NCI-H1105 (cell line): ENCODE measurements at regions not wholly inside any gene's neighbourhood (a gene's known extent, or its start where the extent isn't known, plus 50 kb on each side); places are given as distances from the start of the nearest gene placed in this dataset.
A peak's percentile ranks its signal among the peaks of the same experiment; 100 is the strongest.

Source experiments
- DNase-seq: peaks from one replicate; lab custom pipeline; 2025; lab: John Stamatoyannopoulos, UW

DNA sequence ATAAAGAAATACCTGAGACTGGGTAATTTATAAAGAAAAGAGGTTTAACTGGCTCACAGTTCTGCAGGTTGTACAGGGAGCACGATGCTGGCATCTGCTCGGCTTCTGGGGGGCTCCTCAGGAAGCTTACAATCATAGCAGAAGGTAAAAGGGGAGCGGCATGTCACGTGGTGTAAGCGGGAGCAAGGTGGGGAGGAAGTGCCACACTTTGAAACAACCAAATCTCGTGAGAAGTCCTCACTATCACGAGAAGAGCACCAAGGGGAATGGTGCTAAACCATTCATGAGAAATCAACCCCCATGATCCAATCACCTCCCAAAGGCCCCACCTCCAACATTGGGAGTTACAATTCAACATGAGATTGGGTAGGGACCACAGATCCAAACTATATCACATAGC is 67.7 kb downstream of the AKR1B1 start:
- no peak for DNase-seq

GRCh38 chr7:134388336-134389019 is 70.4 kb downstream of the AKR1B1 start:
- DNase-seq: no peak

GRCh38 chr7:134378562-134378961 is 61.8 kb upstream of the SLC35B4 start:
- no peak for DNase-seq

DNA sequence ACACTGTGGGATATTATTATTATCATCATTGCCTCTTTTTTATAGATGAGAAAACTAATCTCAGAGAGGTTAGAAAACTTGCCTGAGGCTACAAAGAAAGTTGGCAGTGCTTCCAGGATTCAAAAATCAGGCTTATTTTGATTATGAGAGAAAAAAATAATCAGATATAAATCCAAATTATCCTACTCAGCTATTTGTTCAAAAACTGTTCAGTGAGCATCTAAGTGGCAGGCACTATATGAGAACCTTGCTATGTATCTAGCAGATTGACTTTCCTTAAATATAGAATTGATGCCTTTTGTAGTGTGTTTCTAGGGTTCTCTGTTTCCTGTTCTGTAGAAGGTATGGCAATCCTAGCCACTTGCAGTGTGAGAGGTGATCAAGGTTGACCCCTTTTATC is 60.0 kb upstream of the SLC35B4 start:
- no peak for DNase-seq

DNA sequence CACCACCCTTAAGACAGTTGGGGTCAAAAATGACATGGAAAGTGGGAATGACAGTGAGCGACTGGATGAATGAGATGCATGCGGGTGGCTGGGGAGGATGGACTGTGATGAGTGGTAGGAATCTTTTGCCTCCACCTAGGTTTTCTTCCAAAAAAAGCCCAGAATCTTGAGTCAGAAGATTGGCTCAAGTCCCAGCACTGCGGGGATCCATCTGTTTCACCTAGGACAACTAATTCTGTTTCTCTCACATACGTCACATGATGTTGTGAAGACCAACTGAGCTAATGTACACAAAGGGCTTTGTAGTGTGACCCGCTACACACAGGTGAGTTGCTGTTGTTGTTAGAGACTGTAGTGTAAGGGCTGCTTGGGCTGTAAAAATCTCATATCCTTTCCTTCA is 58.5 kb upstream of the SLC35B4 start:
- DNase-seq: no peak

DNA sequence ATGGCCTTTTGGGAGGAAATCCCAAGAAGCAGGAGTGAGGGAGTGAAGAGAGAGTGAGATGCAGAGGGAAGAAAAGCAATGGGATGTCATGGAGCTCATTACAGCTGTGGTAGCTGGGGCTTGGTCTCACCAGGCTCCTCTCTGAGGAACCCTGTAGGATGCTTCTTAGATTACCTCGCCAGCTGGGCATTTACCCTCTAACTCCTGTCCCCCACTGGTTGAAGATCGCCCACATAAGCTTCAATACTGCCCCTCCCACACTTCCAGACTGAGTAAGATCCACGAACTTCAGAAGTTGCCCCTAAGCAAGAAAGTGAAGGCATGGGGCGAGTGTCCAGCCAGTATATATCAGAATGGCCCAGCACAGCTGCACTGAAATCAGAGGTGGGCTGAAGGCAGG is 58.1 kb upstream of the SLC35B4 start:
- no peak for DNase-seq

- no peak for DNase-seq
Observed at GRCh38 chr7:134374291-134374690, 57.6 kb upstream of the SLC35B4 start.

DNA sequence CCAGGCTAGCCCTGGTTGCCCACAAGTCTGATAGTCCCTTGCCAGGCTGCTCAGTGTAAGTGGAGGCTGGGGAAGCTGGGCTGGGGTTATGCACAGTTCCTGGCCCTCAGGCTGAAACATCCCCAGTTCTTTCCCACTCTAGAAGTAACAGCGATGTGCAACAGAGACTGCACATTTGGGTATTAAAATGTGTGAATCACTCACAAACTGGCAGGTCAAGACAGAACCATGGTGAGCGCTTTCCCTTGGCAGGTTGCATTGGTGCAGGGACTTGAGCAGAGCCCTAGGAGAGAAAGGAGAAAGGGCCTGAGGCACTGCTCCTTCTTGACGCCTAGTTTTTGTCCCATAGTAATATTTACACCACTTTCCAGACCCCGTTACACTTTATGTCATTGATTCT is 56.1 kb upstream of the SLC35B4 start:
- DNase-seq: no peak

DNA sequence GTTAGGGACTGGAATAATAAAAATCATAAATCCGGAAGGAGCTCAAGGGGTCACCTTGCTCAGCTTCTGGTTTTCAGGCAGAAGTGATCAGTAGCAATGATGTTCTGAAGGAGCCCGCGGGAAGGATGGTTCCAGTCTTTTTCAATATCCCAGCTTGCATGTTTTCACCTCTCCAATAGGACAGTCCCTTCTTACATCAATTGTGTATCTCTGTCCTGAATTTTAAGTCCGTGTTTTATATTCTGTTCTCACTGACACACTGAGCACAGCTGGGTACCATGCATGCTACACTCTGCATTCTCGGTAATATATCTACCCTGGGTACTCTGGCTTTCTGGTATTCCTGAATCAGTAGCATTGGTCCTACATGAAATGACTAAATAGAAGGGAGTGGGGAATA is 55.2 kb upstream of the SLC35B4 start:
- DNase-seq: no peak

GRCh38 chr7:134371536-134371935 is 54.8 kb upstream of the SLC35B4 start:
- no peak for DNase-seq

DNA sequence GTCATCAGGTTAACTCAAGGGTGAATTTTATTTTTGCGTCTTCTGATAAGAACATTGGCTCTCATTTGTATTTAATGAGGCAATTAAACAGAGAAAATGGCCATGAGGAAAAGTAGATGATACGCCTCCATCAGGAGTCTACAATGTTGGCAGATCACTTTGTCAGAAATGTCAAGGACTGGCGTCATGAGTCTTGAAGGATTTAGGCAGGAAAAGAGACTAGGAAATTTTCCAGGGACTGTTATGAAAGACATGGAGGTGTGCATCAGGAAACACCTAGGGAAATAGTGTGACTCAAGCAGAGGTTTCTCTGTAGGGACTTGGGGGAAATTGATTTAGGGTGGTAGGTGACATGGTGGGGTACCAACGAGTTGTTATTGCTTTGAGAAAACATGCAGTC is 53.4 kb upstream of the SLC35B4 start:
- DNase-seq: no peak

DNA sequence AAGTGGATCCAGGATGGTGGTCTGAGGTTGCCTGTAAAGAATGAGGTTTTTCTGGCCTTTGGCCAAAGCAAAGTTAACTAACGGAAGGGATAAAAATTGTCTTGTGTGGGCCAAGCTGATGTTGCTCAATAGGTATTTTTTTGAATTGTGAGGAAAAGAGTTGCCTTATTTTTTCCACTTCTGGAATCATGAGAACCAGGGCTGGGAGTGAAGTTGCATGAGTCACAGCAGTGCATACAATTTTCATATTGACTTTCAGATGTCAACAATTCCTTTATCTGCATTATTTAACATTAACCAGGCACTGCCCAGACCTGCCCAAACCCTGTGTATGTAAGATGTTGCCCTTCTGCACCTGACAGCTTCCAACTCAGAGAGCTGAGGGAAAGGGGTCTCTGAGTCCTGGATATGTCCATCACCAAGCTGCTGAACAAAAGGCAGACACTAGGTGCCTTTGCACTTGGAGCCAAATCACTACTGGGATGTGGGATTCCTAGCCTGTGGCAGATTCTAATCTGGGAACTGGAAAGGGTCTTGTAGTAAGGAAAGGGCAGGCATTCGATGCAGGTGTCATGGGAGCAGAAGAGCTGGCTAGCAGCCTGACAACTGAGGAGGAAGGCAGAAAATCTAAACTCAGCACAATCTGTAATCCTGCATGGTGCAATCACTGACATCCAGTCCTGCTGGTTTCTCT is 52.3 kb upstream of the SLC35B4 start:
- DNase-seq: peak; percentile 21

- no peak for DNase-seq
Observed at GRCh38 chr7:134367956-134368749, 51.4 kb upstream of the SLC35B4 start.
